ENCODE measurements at regions not wholly inside any gene's neighbourhood (a gene's known extent, or its start where the extent isn't known, plus 50 kb on each side); places are given as distances from the start of the nearest gene placed in this dataset.

- Histone ChIP-seq H3K4me3 (no peak overlapping the region), H3K9me3 (replicated peaks) (no peaks in the 10 kb centered on the region), H3K27ac (no peak overlapping the region), H3K36me3 (no peaks in the 10 kb centered on the region), H3K4me1 (replicated peaks) (no peaks in the 10 kb centered on the region), H3K27me3 (replicated peaks) (no peaks in the 10 kb centered on the region)
- no peak for DNase-seq (ENCODE audit: low read depth in 1 of 2, low spot score in 2 of 2)
These were observed 217.3 kb upstream of the LRFN5 start for GRCh38 chr14:41389355-41389754.

- no peak overlapping the region for H3K4me3 ChIP-seq
- no peaks in the 10 kb centered on the region for H3K27me3 ChIP-seq (replicated peaks)
- DNase-seq (ENCODE audit: low read depth in 1 of 2, low spot score in 2 of 2), result no peak
These were observed 220.9 kb upstream of the LRFN5 start for GRCh38 chr14:41385797-41386196.

DNA sequence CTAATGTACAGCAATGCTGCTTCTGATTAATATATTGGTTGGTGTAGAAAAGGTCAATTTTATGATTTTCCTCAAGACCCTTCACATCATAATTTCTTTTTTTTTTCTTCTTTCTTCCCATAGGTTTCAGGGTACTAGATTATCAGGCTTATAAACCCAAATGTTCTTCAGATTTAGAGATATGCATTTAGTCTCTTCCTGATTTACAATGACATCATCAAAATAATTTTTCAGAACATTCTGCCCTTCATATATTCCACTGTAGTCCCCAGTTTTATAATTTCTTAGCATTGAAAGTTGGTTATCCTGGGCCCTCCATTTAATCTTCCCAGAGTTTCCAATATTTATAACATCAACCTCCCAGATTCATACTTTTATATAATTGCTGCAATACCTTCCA, 226.7 kb upstream of the LRFN5 start:
- no peak for DNase-seq (ENCODE audit: low read depth in 1 of 2, low spot score in 2 of 2)
- Histone ChIP-seq H3K27me3 (replicated peaks) (no peaks in the 10 kb centered on the region), H3K4me3 (no peak overlapping the region), H3K9me3 (replicated peaks) (no peaks in the 10 kb centered on the region), H3K27ac (no peak overlapping the region), H3K36me3 (no peaks in the 10 kb centered on the region), H3K4me1 (replicated peaks) (no peaks in the 10 kb centered on the region)

More at GRCh38 chr14:41385797-41386196, 220.9 kb upstream of the LRFN5 start:
- Histone ChIP-seq H3K9me3 (replicated peaks) (no peaks in the 10 kb centered on the region), H3K4me1 (replicated peaks) (no peaks in the 10 kb centered on the region), H3K36me3 (no peaks in the 10 kb centered on the region), H3K27ac (no peak overlapping the region)

DNA sequence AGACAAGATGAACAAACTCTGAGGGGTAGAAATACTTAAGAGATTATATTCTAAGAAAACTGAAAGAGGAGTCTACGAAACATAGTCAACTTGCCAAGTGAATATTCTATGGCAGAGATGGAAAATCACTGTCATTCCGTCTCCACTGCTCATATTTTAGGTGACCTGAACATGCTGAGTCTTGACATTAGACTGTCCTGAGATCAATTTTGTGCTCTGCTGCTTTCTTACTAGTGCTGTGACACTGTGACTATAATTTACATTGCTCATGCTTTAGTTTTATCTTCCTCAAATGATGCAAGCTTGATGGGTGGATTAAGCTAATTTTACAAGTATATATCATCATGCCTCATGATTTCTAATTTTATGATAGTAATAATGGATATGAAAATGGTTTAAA, 228.2 kb upstream of the LRFN5 start:
- no peak for DNase-seq (ENCODE audit: low read depth in 1 of 2, low spot score in 2 of 2)
- Histone ChIP-seq H3K4me1 (replicated peaks) (no peaks in the 10 kb centered on the region), H3K27ac (no peak overlapping the region), H3K4me3 (no peak overlapping the region), H3K36me3 (no peaks in the 10 kb centered on the region), H3K27me3 (replicated peaks) (no peaks in the 10 kb centered on the region), H3K9me3 (replicated peaks) (no peaks in the 10 kb centered on the region)

- no peak overlapping the region for H3K27ac ChIP-seq
- no peak for DNase-seq (ENCODE audit: low read depth in 1 of 2, low spot score in 2 of 2)
- H3K4me1 ChIP-seq (replicated peaks), result no peaks in the 10 kb centered on the region
- H3K27me3 ChIP-seq (replicated peaks), result no peaks in the 10 kb centered on the region
- no peaks in the 10 kb centered on the region for H3K36me3 ChIP-seq
- no peaks in the 10 kb centered on the region for H3K9me3 ChIP-seq (replicated peaks)
- H3K4me3 ChIP-seq, result no peak overlapping the region
These were observed 228.7 kb upstream of the LRFN5 start for GRCh38 chr14:41377932-41378331.

DNA sequence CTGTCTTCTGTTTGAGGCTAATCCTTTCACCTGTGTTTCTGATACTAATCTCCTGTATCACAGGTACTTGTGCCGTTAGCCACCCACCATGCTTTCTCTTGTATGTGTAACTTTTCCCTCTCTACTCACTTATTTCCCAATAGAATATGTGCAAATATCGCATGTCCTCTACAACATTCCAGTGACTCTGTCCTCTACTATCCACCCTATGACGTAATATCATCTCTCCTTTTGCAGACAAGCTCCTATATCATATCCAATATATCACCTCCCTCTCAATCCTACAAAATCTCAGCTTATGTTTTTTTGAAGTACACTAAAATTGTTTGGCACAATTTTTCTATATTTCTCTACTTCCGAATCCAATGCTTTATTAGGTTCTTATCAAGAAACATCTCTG, 232.6 kb upstream of the LRFN5 start:
- Histone ChIP-seq H3K4me1 (replicated peaks) (no peaks in the 10 kb centered on the region), H3K27me3 (replicated peaks) (no peaks in the 10 kb centered on the region), H3K36me3 (no peaks in the 10 kb centered on the region), H3K4me3 (no peak overlapping the region), H3K27ac (no peak overlapping the region), H3K9me3 (replicated peaks) (no peaks in the 10 kb centered on the region)
- no peak for DNase-seq (ENCODE audit: low read depth in 1 of 2, low spot score in 2 of 2)

DNA sequence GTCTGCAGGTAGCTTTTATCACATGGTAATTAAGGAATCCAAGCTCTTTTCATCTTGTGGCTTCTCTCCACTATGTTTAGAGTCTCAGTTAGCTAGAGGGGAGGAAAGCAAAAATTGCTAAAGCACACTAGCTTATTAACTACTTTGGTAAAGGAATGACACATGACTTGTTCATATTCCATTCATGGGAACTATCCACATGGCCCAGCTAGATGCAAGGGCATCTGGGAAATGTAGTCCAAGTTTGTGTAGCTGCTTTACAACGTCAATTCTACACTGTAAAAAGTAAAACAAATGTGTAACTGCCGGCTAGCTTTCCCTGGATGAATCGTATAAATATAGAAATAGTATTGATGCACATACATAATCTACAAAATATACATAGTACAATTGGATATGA, 244.5 kb upstream of the LRFN5 start:
- Histone ChIP-seq H3K9me3 (replicated peaks) (no peaks in the 10 kb centered on the region), H3K4me3 (no peak overlapping the region), H3K36me3 (no peaks in the 10 kb centered on the region), H3K27ac (no peak overlapping the region), H3K4me1 (replicated peaks) (no peaks in the 10 kb centered on the region), H3K27me3 (replicated peaks) (no peaks in the 10 kb centered on the region; the same call in 1 of the 2 replicates)
- no peak for DNase-seq (ENCODE audit: low read depth in 1 of 2, low spot score in 2 of 2)

DNA sequence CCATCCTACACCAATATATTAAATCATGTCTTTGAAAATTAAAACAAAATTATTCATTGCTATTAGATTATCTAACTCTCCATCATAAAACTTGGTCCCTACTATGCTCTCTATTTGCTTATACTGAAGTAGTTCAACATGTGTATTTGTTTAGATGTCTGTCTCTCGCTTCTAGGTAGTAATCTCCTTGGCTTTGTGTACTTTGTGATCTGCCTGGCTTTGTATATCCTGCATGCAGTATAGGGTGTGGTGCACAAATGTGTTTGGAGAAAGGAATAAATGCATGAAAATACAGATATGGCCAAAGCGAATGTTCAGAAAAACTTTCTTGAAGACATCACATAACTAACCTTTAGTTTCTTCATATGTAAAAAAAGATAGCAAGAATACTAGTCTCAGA, 246.6 kb upstream of the LRFN5 start:
- Histone ChIP-seq H3K36me3 (no peaks in the 10 kb centered on the region), H3K27me3 (replicated peaks) (no peaks in the 10 kb centered on the region; the same call in 1 of the 2 replicates), H3K27ac (no peak overlapping the region), H3K4me3 (no peak overlapping the region), H3K9me3 (replicated peaks) (no peaks in the 10 kb centered on the region), H3K4me1 (replicated peaks) (no peaks in the 10 kb centered on the region)
- DNase-seq (ENCODE audit: low read depth in 1 of 2, low spot score in 2 of 2), result no peak

DNA sequence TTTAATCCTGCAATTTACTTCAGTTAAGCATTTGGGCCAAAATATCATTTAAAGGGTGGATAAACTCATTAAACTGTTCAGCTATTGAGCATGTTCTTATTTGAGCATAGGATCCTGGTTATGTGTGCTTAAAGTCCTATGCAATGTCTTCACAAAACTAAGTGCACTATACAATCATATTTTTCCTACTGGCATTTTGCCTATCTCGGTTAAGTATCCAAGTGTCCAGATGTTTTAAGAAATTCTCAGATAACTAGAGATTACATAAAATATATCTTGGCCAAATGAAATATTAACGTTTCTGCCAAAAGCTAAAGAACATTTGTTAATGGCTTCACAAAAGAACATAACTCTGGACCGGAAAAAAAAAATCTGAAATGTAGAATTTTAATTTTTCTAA, 250.8 kb upstream of the LRFN5 start:
- Histone ChIP-seq H3K27me3 (replicated peaks) (no peaks in the 10 kb centered on the region; the same call in 1 of the 2 replicates), H3K4me1 (replicated peaks) (no peaks in the 10 kb centered on the region), H3K27ac (no peak overlapping the region), H3K9me3 (replicated peaks) (no peaks in the 10 kb centered on the region), H3K36me3 (no peaks in the 10 kb centered on the region), H3K4me3 (no peak overlapping the region)
- no peak for DNase-seq (ENCODE audit: low read depth in 1 of 2, low spot score in 2 of 2)

DNA sequence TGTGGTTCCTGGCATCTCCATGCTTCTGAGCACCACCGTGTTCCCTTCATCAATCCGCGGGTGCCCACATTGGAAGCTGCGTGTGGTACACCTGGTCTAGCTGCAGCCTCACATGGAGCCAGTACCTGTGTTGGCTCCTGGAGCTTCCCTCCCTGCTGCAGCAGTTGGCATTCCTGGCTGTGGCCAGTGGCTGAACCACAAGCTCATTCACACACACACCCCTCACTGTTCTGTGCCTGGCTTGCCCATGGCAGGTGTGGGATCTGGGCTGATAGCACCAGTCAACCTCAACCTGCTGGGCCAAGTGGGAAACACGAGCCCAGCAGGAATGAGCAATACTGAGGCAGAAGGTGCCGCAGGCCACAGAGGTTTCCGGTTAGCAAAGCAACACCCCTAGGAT, 256.2 kb upstream of the LRFN5 start:
- Histone ChIP-seq H3K9me3 (replicated peaks) (no peaks in the 10 kb centered on the region), H3K36me3 (no peaks in the 10 kb centered on the region), H3K4me3 (no peak overlapping the region), H3K27me3 (replicated peaks) (no peaks in the 10 kb centered on the region), H3K27ac (no peak overlapping the region), H3K4me1 (replicated peaks) (no peaks in the 10 kb centered on the region)
- DNase-seq (ENCODE audit: low read depth in 1 of 2, low spot score in 2 of 2), result no peak

- no peak for DNase-seq (ENCODE audit: low read depth in 1 of 2, low spot score in 2 of 2)
- H3K36me3 ChIP-seq, result no peaks in the 10 kb centered on the region
These were observed 257.3 kb upstream of the LRFN5 start for GRCh38 chr14:41349289-41349910.

DNA sequence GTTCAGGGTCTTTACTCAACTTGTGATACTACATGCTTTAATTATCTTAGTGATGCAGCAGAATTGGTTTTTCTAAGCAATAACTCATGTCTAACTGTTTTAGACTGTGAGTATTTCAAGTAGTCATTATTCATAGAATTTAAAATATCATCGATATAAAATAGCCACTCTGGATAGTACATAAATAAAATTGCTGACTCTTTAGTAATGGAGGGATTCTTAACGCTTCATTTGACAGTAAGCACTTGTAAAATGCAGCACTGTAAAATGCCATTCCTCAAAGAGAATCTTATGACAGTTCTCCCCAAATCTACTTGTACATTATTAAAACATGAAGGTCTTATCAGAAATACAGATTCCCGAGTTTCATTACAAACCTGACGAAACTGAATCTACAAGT, 262.8 kb upstream of the LRFN5 start:
- no peaks in the 10 kb centered on the region for H3K4me1 ChIP-seq (replicated peaks)
- H3K27me3 ChIP-seq (replicated peaks), result no peaks in the 10 kb centered on the region
- no peak overlapping the region for H3K4me3 ChIP-seq
- H3K27ac ChIP-seq, result no peak overlapping the region
- H3K9me3 ChIP-seq (replicated peaks), result no peaks in the 10 kb centered on the region
- no peaks in the 10 kb centered on the region for H3K36me3 ChIP-seq
- DNase-seq (ENCODE audit: low read depth in 1 of 2, low spot score in 2 of 2), result no peak

More at GRCh38 chr14:41349289-41349910, 257.3 kb upstream of the LRFN5 start:
- H3K4me1 ChIP-seq (replicated peaks), result no peaks in the 10 kb centered on the region
- no peaks in the 10 kb centered on the region for H3K9me3 ChIP-seq (replicated peaks)
- no peaks in the 10 kb centered on the region for H3K27me3 ChIP-seq (replicated peaks)
- H3K4me3 ChIP-seq, result no peak overlapping the region
- no peak overlapping the region for H3K27ac ChIP-seq

DNA sequence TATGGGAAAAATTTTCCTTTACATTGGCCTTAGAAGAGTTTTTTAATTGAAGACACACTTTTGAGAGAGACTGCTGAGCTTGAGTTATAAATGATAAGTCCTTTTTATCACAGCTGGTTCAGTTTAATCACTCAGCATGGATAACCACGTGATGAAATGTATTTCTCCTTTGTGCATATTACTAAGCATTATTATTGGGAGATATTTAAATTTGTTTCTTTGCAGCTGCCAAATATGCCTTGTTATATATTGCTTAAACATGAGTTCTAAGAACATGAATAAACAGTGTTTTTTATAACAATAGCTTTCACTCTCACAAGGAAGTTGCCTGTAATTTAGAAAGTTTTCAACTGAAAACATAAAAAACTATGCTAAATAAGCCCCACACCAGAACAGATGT, 293.5 kb upstream of the LRFN5 start:
- no peaks in the 10 kb centered on the region for H3K27me3 ChIP-seq (replicated peaks)
- H3K36me3 ChIP-seq, result no peaks in the 10 kb centered on the region
- no peak for DNase-seq (ENCODE audit: low read depth in 1 of 2, low spot score in 2 of 2)
- no peak overlapping the region for H3K4me3 ChIP-seq
- no peak overlapping the region for H3K27ac ChIP-seq
- 0 out of 2 replicates have a peak, but pooled peaks cover 3% of the 10 kb centered on the region for H3K9me3 ChIP-seq (replicated peaks)
- H3K4me1 ChIP-seq (replicated peaks), result no peaks in the 10 kb centered on the region

DNA sequence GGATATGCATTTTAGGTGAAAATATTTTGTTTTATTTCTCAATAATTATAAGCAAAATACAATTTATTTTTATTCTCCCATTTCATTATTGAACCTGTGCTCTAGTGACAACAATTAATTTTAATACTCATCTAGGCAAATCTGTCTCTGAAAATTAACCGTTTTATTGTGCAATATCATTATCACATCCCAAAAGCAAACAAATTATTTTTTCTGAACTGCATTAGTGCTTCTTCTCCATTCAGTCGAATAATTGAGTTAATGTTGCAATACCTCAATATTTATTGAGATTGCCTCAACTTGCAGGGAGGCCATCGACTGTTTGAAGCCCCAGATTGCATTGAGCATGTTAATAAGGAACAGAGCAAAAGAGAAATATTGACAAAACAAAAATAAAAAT, 303.2 kb upstream of the LRFN5 start:
- no peak for DNase-seq (ENCODE audit: low read depth in 1 of 2, low spot score in 2 of 2)
- H3K27me3 ChIP-seq (replicated peaks), result no peaks in the 10 kb centered on the region
- H3K9me3 ChIP-seq (replicated peaks), result no peaks in the 10 kb centered on the region; the same call in 1 of the 2 replicates
- no peak overlapping the region for H3K4me3 ChIP-seq
- no peaks in the 10 kb centered on the region for H3K4me1 ChIP-seq (replicated peaks)
- H3K27ac ChIP-seq, result no peak overlapping the region
- no peaks in the 10 kb centered on the region for H3K36me3 ChIP-seq

GRCh38 chr14:41302776-41303175, 303.9 kb upstream of the LRFN5 start:
- H3K27ac ChIP-seq, result no peak overlapping the region
- H3K9me3 ChIP-seq (replicated peaks), result no peaks in the 10 kb centered on the region; the same call in 1 of the 2 replicates
- H3K36me3 ChIP-seq, result no peaks in the 10 kb centered on the region
- no peak for DNase-seq (ENCODE audit: low read depth in 1 of 2, low spot score in 2 of 2)
- H3K27me3 ChIP-seq (replicated peaks), result no peaks in the 10 kb centered on the region
- no peak overlapping the region for H3K4me3 ChIP-seq
- H3K4me1 ChIP-seq (replicated peaks), result no peaks in the 10 kb centered on the region
